ENCODE measurements at regions not wholly inside any gene's neighbourhood (a gene's known extent, or its start where the extent isn't known, plus 50 kb on each side); places are given as distances from the start of the nearest gene placed in this dataset.
"Not testable (repeated sequence)": the region's sequence is repeated elsewhere in the genome, so short reads cannot be mapped to it uniquely, and the experiment has no call there.

DNA sequence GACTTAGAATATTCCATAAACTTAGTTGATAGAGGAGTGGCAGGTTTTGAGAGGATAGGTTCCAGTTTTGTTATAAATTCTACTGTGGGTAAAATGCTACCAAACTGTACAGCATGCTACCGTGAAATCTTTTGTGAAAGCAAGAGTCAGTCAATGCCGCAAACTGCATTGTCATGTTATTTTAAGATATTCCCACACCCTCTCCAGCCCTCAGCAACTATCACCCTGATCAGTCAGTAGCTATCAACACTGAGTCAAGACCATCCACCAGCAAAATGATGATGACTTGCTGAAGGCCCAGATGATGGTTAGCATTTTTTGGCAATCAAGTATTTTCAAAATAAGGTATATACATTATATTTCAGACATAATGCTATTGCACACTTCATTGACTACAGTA, 182.4 kb upstream of the ZNF337 start:
- H3K27ac Mint-ChIP-seq, H3K4me1 Mint-ChIP-seq: not testable (repeated sequence)
- peaks cover 35% of the 10 kb centered on the region for H3K27me3 Mint-ChIP-seq

DNA sequence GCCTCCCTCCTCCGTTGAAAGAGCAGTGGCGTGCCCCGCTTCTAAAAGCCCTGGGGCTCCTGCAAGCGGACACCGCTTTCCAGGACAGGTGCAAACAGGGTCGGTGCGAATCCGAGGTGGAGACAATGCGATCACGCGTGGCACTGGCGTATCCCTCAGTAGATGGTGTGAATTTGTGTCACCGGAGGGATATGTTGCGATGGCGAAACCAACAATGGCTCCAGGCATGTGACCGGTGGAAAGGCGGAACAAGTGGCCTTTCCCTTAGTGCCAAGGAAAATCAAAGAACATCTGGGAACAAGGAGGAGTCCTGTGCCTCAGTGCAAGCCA, 172.0 kb upstream of the ZNF337 start:
- not testable (repeated sequence) for H3K36me3 Mint-ChIP-seq (ENCODE audit: low read depth); H3K27ac Mint-ChIP-seq; DNase-seq; H3K9me3 ChIP-seq (ENCODE audit: control insufficient read depth, low read length, poor library complexity, severe bottlenecking); ATAC-seq
- Mint-ChIP-seq H3K4me1 (peaks cover 32% of the 10 kb centered on the region), H3K4me3 (peak overlapping the region; percentile 16), H3K27me3 (peaks cover 50% of the 10 kb centered on the region)

More for the DNA sequence above, 182.4 kb upstream of the ZNF337 start:
- not testable (repeated sequence) for ATAC-seq; H3K9me3 ChIP-seq (ENCODE audit: control insufficient read depth, low read length, poor library complexity, severe bottlenecking); DNase-seq; H3K36me3 Mint-ChIP-seq (ENCODE audit: low read depth); H3K4me3 Mint-ChIP-seq

DNA sequence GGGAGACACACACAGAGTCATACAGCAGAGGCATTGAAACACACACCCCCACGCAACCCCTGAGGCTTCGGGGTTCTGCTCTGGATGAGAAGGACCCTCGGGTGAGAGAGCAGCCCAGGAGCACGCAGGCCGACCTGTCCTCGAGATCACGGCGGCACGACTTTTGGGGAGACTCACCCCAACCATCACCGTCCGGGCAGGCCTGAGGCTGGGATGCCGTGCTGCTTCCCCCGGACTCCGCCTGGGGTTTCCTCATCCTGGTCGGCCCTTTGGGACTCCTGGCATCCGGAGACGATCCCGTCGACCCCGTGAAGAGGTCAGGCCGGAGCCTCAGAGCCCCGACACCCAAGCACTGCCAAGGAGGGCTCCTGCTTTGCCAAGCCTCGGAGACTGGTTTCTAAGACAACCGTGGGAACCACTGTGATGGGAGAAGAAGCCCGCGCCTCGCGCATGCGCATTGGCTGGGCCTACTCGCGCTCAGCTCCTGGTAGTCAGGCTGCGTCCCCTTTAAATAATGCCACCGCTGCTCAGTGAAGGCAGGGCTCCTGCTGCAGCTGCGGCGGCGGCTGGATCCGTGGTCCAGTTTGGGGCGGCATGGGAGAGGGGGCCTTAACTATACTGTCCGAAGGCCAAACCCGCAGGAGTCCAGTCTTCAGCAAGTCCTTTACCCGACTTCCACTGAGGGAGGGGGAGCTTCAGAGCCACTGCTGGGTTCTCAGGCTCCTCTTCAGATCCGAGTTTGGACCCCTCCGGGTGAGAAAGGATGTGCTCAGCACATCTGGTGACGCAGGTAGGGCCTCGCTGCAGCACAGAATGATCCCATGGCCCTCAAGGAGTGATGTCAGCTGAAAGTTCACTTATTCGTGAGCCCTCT, 171.4 kb upstream of the ZNF337 start:
- peak overlapping the region; percentile 4 for H3K27ac Mint-ChIP-seq
- H3K27me3 Mint-ChIP-seq: peaks cover 51% of the 10 kb centered on the region
- H3K4me3 Mint-ChIP-seq: peak overlapping the region; percentile 16
- no peaks in the 10 kb centered on the region for H3K36me3 Mint-ChIP-seq (ENCODE audit: low read depth)
- peaks cover 32% of the 10 kb centered on the region for H3K4me1 Mint-ChIP-seq
- no peaks in the 10 kb centered on the region for H3K9me3 ChIP-seq (ENCODE audit: control insufficient read depth, low read length, poor library complexity, severe bottlenecking)
- DNase-seq (peak; percentile 46 to 64 (median 53)), ATAC-seq (peak; percentile 84)

DNA sequence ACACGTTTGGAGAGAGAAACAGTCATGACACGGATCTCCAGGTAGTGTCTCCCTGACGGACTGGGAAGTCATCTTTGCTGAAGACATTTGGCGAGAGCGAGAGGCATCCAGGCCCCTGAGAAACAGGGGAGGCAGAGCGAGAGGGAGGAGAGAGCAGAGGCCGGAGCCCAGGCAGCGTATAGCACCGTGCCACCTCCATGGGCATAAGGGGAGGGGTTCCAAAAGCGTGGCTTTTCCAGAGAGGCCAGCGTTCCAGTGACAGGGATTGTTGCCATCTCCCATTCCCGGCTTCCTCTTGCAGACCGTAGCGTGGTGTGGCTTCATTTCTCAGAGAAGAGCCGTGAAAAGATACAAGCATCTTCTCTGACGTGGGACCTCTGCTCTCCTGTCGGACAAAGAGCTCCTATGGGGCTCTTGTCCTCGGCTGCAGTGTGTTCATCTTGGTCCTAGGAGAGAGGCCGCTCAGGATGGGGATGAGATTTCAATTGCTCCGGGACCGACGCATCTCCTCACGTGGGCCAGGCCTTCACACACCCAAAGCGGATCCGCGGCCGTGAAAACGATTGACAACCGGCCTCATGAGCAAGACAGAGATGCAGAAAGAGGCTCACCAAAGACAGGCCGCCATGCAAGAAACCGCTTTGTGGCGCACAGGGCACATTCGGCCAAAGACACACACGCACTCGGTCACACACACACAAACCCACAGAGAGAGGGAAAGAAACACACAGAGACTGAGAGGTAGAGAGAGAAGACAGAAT, 170.5 kb upstream of the ZNF337 start:
- not testable (repeated sequence) for H3K9me3 ChIP-seq (ENCODE audit: control insufficient read depth, low read length, poor library complexity, severe bottlenecking); H3K36me3 Mint-ChIP-seq (ENCODE audit: low read depth); DNase-seq; ATAC-seq
- peak overlapping the region; percentile 63 for H3K4me3 Mint-ChIP-seq
- peaks cover 59% of the 10 kb centered on the region for H3K27me3 Mint-ChIP-seq
- peaks cover 39% of the 10 kb centered on the region for H3K4me1 Mint-ChIP-seq
- peak overlapping the region; percentile 4 for H3K27ac Mint-ChIP-seq

DNA sequence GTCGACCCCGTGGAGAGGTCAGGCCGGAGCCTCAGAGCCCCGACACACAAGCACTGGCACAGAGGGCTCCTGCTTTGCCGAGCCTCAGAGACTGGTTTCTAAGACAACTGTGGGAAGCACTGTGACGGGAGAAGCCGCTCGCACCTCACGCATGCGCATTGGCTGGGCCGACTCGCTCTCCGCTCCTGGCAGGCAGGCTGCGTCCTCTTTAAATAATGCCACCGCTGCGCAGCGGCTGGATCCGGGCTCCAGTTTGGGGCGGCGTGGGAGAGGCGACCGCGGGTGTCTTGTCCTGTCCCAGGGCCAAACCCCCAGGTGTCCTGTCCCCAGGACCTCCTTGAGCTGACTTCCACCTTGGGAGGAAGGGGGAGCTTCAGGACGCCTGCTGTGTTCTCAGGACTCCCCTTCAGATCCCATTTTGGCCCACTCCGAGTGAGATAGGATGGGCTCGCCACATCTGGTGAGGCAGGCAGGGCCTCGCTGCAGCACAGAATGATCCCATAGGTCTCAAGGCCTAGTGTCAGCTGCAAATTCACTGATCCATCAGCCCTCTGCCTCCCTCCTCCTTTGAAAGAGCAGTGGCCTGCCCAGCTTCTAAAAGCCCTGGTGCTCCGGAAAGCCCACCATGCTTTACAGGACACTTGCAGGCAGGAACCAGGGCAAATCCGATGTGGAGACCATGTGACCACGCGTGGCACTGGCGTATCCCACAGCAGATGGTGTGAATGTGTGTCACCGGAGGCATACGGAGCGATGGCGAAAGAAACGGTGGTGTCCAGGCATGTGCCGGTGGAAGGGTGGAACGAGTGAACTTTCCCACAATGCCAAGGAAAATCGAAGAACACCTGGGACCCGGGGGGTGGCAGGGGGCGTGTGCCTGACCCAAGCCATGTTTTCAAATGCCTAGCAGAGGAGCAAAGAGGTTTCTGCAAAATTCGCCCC, 169.3 kb upstream of the ZNF337 start:
- Mint-ChIP-seq H3K27me3 (peaks cover 71% of the 10 kb centered on the region), H3K36me3 (ENCODE audit: low read depth) (peaks cover 2% of the 10 kb centered on the region), H3K27ac (peak overlapping the region; percentile 83), H3K4me1 (peaks cover 48% of the 10 kb centered on the region), H3K4me3 (peak overlapping the region; percentile 80)
- ATAC-seq: peak; percentile 45
- DNase-seq: peak; percentile 54 to 65 (median 56)
- no peaks in the 10 kb centered on the region for H3K9me3 ChIP-seq (ENCODE audit: control insufficient read depth, low read length, poor library complexity, severe bottlenecking)

DNA sequence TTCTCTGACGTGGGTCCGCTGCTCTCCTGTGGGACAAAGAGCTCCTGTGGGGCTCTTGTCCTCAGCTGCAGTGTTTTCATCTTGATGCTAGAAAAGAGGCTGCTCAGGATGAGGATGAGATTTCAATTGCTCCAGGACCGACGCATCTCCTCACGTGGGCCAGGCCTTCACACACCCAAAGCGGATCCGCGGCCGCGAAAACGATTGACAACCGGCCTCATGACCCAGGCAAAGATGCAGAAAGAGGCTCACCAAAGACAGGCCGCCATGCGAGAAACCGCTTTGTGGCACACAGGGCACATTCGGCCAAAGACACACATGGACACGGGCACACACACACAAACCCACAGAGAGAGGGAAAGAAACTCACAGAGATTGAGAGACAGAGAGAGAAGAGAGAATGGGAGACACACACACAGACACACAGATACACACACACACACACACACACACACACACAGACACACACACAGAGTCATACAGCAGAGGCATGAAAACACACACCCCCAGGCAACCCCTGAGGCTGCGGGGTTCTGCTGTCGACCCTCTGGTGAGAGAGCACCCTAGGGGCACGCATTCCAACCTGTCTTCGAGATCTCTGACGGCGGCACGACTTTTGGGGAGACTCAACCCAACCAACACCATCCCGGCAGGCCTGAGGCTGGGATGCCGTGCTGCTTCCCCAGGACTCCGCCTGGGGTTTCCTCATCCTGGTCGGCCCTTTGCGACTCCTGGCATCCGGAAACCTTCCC, 168.5 kb upstream of the ZNF337 start:
- peak overlapping the region; percentile 80 for H3K4me3 Mint-ChIP-seq
- not testable (repeated sequence) for DNase-seq; H3K36me3 Mint-ChIP-seq (ENCODE audit: low read depth); ATAC-seq; H3K9me3 ChIP-seq (ENCODE audit: control insufficient read depth, low read length, poor library complexity, severe bottlenecking)
- peaks cover 80% of the 10 kb centered on the region for H3K27me3 Mint-ChIP-seq
- H3K27ac Mint-ChIP-seq: peak overlapping the region; percentile 83
- H3K4me1 Mint-ChIP-seq: peaks cover 53% of the 10 kb centered on the region

DNA sequence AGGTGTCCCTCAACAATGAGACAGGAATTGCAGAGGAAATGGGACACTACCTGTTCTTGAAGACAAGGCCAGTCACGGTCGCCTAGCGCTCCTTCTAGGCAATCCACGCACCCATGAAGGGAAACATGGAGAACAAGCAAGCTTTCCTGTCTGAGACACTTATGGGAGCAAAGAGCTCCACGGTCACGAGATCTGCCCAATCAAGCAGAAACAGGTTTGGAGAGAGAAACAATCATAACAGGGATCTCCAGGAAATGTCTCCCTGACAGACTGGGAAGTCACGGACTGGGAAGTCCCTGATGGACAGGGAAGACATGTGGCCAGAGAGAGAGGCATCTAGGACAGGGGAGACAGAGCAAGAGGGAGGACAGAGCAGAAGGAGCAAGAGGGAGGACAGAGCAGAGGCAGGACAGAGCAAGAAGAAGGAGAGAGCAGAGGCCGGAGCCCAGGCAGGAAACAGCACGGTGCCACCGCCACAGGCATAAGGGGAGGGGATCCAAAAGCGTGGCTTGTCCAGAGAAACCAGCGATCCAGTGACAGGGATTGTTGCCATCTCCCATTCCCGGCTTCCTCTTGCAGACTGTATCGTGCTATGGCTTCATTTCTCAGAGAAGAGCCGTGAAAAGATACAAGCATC, 167.8 kb upstream of the ZNF337 start:
- H3K4me1 Mint-ChIP-seq: peaks cover 51% of the 10 kb centered on the region
- peak overlapping the region; percentile 83 for H3K27ac Mint-ChIP-seq
- ATAC-seq (no peak), DNase-seq (no peak)
- peak overlapping the region; percentile 80 for H3K4me3 Mint-ChIP-seq
- H3K36me3 Mint-ChIP-seq (ENCODE audit: low read depth): peaks cover 2% of the 10 kb centered on the region
- peaks cover 82% of the 10 kb centered on the region for H3K27me3 Mint-ChIP-seq
- H3K9me3 ChIP-seq (ENCODE audit: control insufficient read depth, low read length, poor library complexity, severe bottlenecking): no peaks in the 10 kb centered on the region

DNA sequence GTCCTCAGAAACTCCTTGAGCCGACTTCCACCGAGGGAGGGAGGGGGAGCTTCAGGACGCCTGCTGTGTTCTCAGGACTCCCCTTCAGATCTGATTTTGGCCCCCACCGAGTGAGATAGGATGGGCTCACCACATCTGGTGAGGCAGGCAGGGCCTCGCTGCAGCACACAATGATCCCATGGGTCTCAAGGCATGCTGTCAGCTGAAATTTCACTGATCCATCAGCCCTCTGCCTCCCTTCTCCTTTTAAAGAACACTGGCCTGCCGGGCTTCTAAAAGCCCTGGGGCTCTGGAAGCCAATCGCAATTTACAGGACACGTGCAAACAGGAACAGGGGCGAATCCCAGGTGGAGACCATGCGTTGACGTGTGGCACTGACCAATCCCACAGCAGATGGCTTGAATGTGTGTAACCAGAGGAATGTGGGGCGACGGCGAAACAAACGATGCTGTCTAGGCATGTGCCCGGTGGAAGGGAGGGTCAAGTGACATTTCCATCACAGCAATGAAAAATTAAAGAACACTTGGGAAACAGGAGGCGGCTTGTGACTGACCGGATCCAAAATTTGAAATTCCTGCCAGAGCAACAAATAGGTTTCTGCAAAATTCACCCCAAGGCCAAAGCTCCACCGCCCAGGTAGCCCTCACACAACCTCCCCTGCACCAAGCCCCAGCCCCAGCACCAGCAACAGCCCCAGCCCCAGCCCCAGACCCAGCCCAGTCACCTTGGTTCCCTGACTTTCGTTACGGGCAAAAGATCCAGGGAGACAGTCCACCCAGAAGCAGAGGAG, 167.1 kb upstream of the ZNF337 start:
- no peak for DNase-seq
- H3K9me3 ChIP-seq (ENCODE audit: control insufficient read depth, low read length, poor library complexity, severe bottlenecking): no peaks in the 10 kb centered on the region
- peak overlapping the region; percentile 91 for H3K27ac Mint-ChIP-seq
- peaks cover 2% of the 10 kb centered on the region for H3K36me3 Mint-ChIP-seq (ENCODE audit: low read depth)
- no peak for ATAC-seq
- H3K27me3 Mint-ChIP-seq: peaks cover 82% of the 10 kb centered on the region
- peaks cover 51% of the 10 kb centered on the region for H3K4me1 Mint-ChIP-seq
- peak overlapping the region; percentile 89 for H3K4me3 Mint-ChIP-seq

DNA sequence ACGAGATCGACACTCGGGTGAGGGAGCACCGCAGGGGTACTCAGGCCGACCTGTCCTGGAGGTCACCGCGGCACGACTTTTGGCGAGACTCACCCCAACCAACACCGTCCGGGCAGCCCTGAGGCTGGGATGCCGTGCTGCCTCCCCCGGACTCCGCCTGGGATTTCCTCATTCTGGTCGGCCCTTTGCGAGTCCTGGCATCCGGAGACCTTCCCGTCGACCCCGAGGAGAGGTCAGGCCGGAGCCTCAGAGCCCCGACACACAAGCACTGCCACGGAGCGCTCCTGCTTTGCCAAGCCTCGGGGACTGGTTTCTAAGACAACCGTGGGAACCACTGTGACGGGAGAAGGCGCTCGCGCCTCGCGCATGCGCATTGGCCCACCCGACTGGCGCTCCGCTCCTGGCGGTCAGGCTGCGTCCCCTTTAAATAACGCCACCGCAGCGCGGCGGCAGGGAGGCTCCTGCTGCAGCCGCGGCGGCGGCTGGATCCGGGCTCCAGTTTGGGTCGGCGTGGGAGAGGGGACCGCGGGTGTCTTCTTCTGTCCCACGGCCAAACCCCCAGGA, 166.4 kb upstream of the ZNF337 start:
- H3K9me3 ChIP-seq (ENCODE audit: control insufficient read depth, low read length, poor library complexity, severe bottlenecking); H3K36me3 Mint-ChIP-seq (ENCODE audit: low read depth); ATAC-seq: not testable (repeated sequence)
- DNase-seq: peak; percentile 68 to 72 (median 68)
- Mint-ChIP-seq H3K4me3 (peak overlapping the region; percentile 89), H3K27me3 (peaks cover 85% of the 10 kb centered on the region), H3K27ac (peak overlapping the region; percentile 91), H3K4me1 (peaks cover 54% of the 10 kb centered on the region)

DNA sequence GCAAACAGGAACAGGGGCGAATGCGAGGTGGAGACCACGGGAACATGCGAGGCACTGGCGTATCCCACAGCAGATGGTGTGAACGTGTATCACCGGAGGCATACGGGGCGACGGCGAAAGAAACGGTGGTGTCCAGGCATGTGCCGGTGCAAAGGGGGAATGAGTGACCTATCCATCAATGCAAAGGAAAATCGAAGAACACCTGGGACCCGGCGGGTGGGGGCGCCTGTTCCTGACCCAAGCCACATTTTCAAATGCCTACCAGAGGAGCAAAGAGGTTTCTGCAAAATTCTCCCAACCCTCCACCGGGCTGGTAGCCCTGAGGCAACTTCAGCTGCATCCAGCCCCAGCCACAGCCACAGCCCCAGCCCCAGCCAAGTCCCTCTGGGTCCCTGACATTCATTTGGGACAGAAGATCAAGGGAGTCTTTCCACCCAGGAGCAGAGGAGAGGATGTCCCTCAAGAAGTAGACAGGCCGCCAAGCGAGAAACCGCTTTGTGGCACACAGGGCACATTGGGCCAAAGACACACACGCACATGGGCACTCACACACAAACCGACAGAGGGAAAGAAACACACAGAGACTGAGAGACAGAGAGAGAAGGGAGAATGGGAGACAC, 164.0 kb upstream of the ZNF337 start:
- H3K9me3 ChIP-seq (ENCODE audit: control insufficient read depth, low read length, poor library complexity, severe bottlenecking): no peaks in the 10 kb centered on the region
- H3K27ac Mint-ChIP-seq: peak overlapping the region; percentile 91
- H3K4me1 Mint-ChIP-seq: peaks cover 53% of the 10 kb centered on the region
- H3K4me3 Mint-ChIP-seq: peak overlapping the region; percentile 89
- H3K27me3 Mint-ChIP-seq: peaks cover 90% of the 10 kb centered on the region
- DNase-seq (no peak), ATAC-seq (no peak)
- peaks cover 6% of the 10 kb centered on the region for H3K36me3 Mint-ChIP-seq (ENCODE audit: low read depth)

Measured in T-helper 17 cell (primary cell).